NCI-H524 treated with DMSO at 0.1 percent for 48 hours (cell line): ENCODE measurements at regions not wholly inside any gene's neighbourhood (a gene's known extent, or its start where the extent isn't known, plus 50 kb on each side); places are given as distances from the start of the nearest gene placed in this dataset.
A peak's percentile ranks its signal among the peaks of the same experiment; 100 is the strongest.
"Not testable (repeated sequence)": the region's sequence is repeated elsewhere in the genome, so short reads cannot be mapped to it uniquely, and the experiment has no call there.

Experiments used
- DNase-seq: peaks from one replicate; lab custom pipeline; 2025; lab: John Stamatoyannopoulos, UW

- not testable (repeated sequence) for DNase-seq
These were observed 562.1 kb downstream of the ZNF674 start for GRCh38 chrX:45982958-45983727.

DNA sequence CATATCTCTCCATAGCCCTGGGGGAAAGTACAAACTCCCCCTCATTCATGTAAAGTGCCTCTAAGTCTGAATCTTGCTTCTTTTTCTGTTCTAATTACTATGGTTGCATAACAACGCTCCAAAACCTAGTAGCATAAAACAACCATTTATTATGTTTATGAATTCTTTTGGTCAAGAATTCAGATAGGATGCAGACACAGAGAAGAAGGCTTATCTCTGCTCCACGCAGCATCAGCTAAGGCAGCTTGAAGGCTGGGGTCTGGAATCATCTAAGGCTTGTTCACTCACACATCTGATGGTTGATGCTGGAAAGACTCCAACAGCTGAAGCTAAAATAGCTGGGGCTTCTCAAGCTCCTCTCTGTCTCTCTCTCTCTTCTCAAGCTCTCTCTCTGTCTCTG is 564.5 kb downstream of the ZNF674 start:
- no peak for DNase-seq

DNA sequence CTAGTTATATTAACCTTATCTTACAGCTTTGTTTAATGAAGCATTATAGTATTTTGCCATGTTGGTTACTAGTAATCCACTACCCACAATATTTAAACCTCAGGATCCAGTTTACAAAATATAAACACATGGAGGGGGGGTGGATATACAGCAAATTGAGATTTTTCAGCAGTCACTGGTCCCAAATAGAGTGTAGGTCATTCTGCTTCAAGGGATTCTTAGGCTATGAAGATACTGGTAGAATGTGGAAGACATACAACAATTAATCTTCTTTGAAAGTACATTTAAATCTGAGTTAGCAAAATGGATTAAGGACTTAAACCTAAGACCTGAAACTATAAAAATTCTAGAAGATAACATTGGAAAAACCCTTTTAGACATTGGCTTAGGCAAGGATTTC is 569.6 kb downstream of the ZNF674 start:
- DNase-seq: no peak

DNA sequence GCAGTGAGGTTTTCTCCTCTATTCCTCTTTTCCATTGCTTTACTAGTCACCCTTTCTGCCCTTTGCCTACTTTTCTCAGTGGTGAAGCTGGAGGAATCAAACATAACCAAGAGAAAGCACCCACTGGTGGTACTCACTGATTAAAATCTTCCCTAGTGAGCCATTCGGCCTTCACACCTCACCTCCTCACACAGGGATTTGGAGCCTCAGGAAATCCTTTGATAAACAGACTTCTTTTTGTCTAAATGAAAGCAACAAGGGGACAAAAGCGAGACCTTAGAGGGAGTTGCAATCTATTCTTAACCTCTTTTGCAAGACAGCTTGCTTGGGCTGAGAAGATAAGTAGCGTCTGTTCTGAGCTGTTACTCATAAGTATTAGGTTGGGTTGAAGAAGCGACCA is 572.6 kb downstream of the ZNF674 start:
- no peak for DNase-seq

- DNase-seq: no peak
These were observed 585.7 kb downstream of the ZNF674 start for GRCh38 chrX:45959567-45959966.

- DNase-seq: no peak
These were observed 588.9 kb downstream of the ZNF674 start for GRCh38 chrX:45956191-45956870.

- DNase-seq: no peak
These were observed 589.6 kb downstream of the ZNF674 start for GRCh38 chrX:45955661-45956060.

DNA sequence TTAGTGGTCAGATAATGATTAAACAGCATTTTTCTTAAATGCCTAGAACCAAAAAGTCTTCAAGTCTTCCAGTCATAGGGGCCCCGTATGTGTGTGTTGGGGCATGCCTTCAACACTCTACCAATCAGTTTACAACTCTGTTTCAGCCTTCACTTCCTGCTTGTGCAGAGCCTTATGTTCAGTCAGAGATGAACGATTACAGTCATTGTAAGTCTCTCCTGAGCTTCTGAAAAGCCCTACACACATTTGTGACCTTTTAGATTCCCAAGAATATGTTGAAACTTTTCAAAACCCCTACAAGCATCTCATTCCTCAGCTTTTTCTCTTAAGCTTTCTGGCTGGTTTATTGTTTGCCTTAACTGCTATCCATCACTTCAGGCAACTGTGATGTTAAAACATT is 591.2 kb downstream of the ZNF674 start:
- no peak for DNase-seq

- DNase-seq: no peak
These were observed 593.2 kb downstream of the ZNF674 start for GRCh38 chrX:45952030-45952429.

DNA sequence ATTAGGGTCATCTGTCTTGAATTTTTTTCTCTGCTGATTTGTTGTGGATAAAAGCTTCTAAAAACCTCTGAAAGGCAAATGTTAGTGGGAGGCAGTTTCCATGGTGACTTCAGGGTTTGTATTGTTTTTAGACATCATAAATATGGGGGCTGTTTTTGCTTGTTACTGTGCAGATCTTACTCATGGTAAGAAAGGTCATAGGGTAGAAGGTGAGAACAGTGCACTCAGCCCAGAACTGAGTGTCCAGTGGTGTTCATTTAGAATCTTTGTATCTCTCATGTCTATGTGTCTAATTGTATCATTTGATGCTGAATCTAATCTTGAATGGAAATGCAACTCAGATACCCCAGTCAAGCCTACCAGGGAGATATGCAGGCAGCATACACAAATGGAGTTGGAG is 609.8 kb downstream of the ZNF674 start:
- no peak for DNase-seq

DNA sequence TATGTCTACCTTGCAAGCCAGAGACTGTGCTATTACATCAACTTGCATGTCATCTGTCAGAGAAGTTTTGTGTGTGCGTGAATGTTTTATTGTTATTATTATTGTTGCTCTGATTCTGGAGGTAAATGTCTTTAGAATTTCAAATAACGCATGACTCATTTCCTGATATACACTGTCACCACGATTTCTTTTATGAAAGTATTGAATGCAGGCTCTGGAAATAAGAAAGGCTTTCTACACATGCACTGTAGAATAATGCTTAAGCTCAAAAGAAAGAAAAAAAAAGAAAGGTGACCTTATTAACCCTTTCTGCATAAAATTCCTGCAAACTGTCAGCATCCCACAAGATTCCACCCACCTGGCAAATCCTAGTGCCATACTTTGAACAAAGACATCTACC is 632.9 kb downstream of the ZNF674 start:
- DNase-seq: no peak

DNA sequence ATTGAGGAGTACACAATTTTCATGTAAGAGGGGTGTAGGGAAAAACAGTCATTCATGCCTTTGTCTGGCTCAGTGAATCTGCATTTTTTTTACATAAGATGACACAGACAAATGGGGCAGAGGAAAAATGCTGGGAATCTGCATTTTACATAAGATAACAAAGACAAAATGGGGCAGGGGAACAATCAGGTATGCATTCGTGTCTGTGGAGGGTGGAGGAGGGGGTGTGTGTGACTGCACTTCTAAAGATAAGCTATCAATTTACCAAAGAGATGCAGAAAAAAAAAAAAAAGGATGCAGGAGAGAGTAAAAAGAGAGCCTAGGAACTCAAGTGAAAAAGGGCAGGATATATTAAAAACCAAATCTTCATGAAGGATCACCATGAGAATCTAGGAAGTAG is 637.4 kb downstream of the ZNF674 start:
- DNase-seq: no peak

DNA sequence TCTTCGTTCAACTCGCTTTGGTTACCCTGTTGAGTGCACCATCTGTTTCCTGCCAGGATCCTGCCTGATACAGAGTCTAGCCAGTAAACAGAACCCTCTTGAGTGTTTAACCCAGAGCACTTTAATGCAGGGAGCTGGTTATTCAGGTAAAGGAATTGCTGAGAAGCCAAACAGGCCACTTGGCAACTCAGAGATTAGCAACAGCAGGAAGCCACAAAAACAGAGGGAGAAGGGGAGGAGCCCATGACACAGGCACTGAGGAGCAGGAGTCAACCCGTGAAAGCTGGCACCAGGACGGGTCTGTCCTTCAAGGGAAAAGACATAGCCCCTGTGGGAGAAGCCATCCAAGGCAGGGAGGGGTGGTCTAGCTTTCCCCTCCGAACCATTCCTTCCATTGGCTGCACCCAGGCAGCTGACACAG is 641.4 kb downstream of the ZNF674 start:
- DNase-seq: peak; percentile 92

DNA sequence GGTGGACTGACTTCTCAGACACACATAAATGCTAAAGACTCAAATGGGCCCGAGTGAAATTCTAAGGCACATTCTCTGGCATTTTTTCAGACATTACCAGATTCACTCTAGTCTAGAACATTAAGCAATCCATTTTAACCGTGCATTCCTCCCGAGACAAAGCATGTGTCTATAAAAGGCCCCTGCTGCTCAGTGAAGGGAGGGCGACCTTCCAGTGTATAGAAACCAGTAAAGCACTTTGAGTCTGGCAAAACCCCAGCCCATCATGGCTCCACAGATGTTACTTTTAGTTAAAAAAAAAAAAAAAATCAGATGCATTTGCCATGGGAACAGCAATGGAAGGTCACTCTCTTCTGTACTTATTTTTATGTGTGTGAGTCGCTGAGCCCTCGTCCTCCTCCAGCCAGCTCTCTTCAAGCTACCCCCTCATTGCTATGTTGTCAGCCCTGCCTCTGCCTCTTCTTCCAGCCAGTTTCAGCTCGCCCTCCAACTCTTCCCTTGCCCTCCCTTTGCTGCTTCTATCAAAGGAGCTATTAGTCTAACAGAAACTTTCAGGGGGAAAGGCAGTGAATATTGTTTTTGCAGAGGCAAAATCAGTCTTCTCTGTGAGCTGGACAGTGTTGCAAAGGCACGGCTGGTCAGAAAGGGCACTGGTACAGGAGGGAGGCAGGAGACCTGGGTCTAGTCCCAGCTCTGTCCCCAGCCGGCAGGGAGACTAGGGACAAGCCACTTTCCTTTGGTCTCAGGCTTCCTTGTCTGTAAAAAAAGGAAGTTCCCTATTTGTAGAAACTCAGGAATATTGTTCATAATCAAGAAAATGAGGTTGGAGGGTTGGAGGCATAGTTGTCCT is 644.2 kb downstream of the ZNF674 start:
- no peak for DNase-seq

DNA sequence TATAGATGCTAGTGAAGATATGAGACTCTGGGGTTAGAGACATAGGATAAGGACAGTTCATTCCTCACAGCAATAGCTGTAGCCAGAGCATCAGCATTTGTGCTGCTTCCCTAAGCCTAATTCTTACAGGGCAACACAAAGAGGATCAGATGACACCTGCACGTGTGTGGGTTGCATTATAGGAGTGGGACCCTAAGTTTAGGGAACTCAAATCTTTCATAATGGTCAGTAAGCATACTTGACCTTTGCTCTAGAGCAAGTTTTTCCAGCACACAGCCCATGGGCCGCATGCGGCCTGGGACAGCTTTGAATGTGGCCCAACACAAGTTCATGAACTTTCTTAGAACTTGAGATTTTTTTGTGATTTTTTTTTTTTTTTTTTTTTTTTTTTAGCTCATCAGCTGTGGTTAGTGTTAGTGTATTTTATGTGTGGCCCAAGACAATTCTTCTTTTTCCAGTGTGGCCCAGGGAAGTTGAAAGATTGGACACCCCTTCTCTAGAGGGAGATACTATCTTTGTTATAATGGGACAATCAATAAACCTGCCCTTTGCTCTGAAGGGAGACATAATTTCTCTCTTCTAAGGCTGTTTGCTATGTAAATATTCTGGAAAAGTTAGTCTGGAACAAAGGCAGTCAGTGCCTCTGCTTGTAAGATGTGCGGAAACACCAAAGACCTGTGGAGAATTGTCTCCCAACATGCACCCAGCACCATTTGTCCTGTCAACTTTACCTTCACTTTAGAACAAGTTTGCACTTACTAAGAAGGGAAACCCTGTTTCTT is 650.2 kb downstream of the ZNF674 start:
- DNase-seq: no peak

DNA sequence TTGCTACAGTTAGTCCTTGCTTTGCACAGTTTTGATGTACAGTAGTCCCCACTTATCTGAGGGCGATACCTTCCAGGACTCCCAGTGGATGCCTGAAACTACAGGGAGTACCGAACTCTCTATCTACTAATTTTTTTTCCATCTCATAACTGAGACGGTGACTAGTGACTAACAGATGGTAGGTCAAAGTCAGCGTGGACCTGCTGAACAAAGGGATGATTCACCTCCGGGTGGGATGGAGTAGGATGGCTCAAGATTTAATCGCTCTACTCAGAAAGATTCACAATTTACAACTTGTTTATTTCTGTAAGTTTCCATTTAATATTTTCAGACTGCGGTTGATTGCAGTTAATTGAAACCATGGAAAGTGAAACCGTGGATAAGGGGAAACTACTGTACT is 655.8 kb downstream of the ZNF674 start:
- no peak for DNase-seq

DNA sequence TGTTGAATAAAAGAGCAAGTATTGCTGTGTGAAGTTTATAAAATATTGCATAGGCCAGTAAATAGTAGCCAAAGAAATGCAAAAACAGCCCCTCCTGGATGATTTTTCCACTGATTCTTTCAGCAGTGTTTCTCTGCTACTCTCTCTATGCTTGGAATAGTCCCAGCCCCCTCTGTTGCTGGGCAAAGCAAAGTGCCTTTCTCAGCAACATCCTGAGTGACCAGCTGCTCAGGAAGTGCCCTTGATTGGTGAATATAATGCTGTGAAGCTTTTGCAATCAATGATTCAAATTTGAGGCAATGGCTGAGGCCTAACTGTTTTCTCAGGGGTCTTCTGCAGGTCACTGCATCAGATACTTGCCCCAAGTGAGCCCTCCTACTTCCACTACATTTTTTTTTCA is 656.7 kb downstream of the ZNF674 start:
- DNase-seq: no peak

GRCh38 chrX:45885931-45886330 is 659.3 kb downstream of the ZNF674 start:
- DNase-seq: no peak

DNA sequence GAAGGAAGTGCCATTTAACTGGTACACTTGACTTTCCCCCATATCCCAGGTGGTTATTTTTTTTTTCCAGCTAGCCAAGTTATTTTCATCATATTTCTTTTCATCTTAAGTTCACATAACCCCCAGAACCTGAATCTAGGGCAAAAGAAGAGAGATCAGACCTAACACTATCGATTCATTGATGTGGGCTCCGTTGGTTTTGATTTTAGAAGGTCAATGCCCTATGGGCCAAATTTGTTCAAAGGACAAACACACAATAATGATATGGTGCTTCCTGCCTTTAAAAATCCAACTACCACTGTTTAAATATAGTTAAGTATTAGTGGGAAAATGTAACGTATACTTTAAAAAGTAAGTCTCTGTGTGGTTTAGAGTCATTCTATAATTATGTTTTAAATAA is 665.7 kb downstream of the ZNF674 start:
- no peak for DNase-seq

- no peak for DNase-seq
These were observed 669.0 kb downstream of the ZNF674 start for GRCh38 chrX:45876206-45876605.

DNA sequence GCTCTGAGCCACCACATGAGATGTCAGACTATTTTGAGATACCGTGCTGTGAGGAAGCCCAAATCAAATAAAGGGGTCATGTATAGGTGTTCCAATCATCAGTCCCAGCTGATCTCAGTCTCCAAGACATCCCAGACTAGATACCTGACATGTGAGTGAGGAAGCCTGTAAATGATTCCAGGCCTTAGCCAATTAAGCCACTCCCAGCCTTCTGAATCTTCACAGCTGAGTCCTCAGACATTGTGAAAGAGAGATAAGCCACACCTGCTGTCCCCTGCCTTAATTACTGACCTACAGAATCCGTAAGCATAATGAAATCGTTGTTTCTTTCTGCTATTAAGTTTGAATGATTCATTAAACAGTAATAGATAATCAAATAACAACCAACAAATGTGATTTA is 671.4 kb downstream of the ZNF674 start:
- no peak for DNase-seq

- DNase-seq: no peak
These were observed 671.8 kb upstream of the DIPK2B start for GRCh38 chrX:45872480-45872879.
